Panc1 (cell line): ENCODE measurements at regions not wholly inside any gene's neighbourhood (a gene's known extent, or its start where the extent isn't known, plus 50 kb on each side); places are given as distances from the start of the nearest gene placed in this dataset.
"Not testable (repeated sequence)": the region's sequence is repeated elsewhere in the genome, so short reads cannot be mapped to it uniquely, and the experiment has no call there.

ENCODE experiments used
- ATAC-seq: fragments of 200-7000 bp; cut with Tn5 transposase; 2 replicates; pipeline ENCODE4 v1.9.1; 2020; ENCODE audit warnings: mild to moderate bottlenecking, moderate library complexity
- BruUV-seq: library from RNA; stranded (reverse); fragments of 400-500 nt; replicated peaks from 2 replicates; lab custom pipeline; 2021; lab: Mats Ljungman, UMichigan
- CTCF ChIA-PET: fragments of 300-600 bp; sonication (Branson Sonifier 250); formaldehyde crosslinking; loops from one replicate; lab custom pipeline; 2022; ENCODE audit warnings: antibody characterized with exemption; lab: Charles Lee
- POLR2A ChIA-PET: fragments of 300-600 bp; sonication (Branson Sonifier 250); formaldehyde crosslinking; loops from one replicate; lab custom pipeline; 2022; ENCODE audit warnings: antibody characterized with exemption; lab: Charles Lee
- DNase-seq: peaks from one replicate; pipeline ENCODE4 v3.0.0-alpha.2; 2010; ENCODE audit warnings: low read depth, low spot score
- H3K27ac ChIP-seq: 2 replicates; pipeline ENCODE4 v1.5.1; 2011; ENCODE audit warnings: mild to moderate bottlenecking, low read length, inconsistent platforms
- H3K27me3 ChIP-seq: fragments of 200-500 bp; sonication (Bioruptor generic); 2 replicates; pipeline ENCODE4 v1.6.0; 2014; ENCODE audit warnings: low read length, inconsistent platforms; ENCODE audit not compliant: control insufficient read depth, insufficient read depth
- H3K36me3 ChIP-seq: fragments of 200-500 bp; sonication (Bioruptor generic); 2 replicates; pipeline ENCODE4 v1.5.1; 2014; ENCODE audit warnings: inconsistent platforms, mild to moderate bottlenecking, low read length, moderate library complexity; ENCODE audit not compliant: control insufficient read depth, insufficient read depth
- H3K4me1 ChIP-seq: 2 replicates; pipeline ENCODE4 v1.5.1; 2011; ENCODE audit warnings: inconsistent platforms, mild to moderate bottlenecking, low read length, moderate library complexity; ENCODE audit not compliant: control insufficient read depth, insufficient read depth
- H3K4me3 ChIP-seq, 2 experiments: 2 replicates each; pipeline ENCODE4 v1.5.1; 2011 to 2012; ENCODE audit warnings: low read depth in 2 of 2, low read length in 2 of 2, mild to moderate bottlenecking in 2 of 2, inconsistent platforms in 1 of 2, moderate library complexity in 1 of 2
- H3K9me3 ChIP-seq: fragments of 200-500 bp; sonication (Bioruptor generic); 2 replicates; pipeline ENCODE4 v1.5.1; 2014; ENCODE audit warnings: low read depth, mild to moderate bottlenecking, inconsistent platforms, low read length, moderate library complexity; ENCODE audit not compliant: control insufficient read depth, insufficient read depth
- CTCF ChIP-seq: fragments of 450-650 bp; IDR thresholded peaks from 2 replicates; pipeline ENCODE4 v1.5.1; 2017; ENCODE audit warnings: mild to moderate bottlenecking
- POLR2AphosphoS5 ChIP-seq: IDR thresholded peaks from 2 replicates; pipeline ENCODE4 v1.6.1; 2012; ENCODE audit warnings: mild to moderate bottlenecking, low read depth, low read length, moderate library complexity
- REST ChIP-seq, 2 experiments: IDR thresholded peaks; 2 replicates each; pipeline ENCODE4 v1.6.1; 2011 to 2012; ENCODE audit warnings: low read depth in 2 of 2, control low read depth in 1 of 2, low read length in 1 of 2, mild to moderate bottlenecking in 1 of 2, moderate library complexity in 1 of 2; ENCODE audit not compliant: insufficient read depth in 1 of 2
- SIN3A ChIP-seq: IDR thresholded peaks from 2 replicates; pipeline ENCODE4 v1.6.1; 2012; ENCODE audit warnings: low read depth, mild to moderate bottlenecking, low read length, moderate library complexity, borderline replicate concordance; ENCODE audit not compliant: insufficient read depth
- TCF7L2 ChIP-seq: IDR thresholded peaks from 2 replicates; pipeline ENCODE4 v1.6.1; 2011; ENCODE audit warnings: mild to moderate bottlenecking, low read depth, low read length, inconsistent platforms
- in situ Hi-C: cut with HindIII; loops from 2 replicates; pipeline ENCODE4 v1.10.0; 2016; ENCODE audit warnings: low sequenced_read_pairs, low pct_unique_long_range_greater_than_20kb
- intact Hi-C: fragments of 100-400 bp; cut with micrococcal nuclease; formaldehyde crosslinking; loops from one replicate; pipeline ENCODE4 v1.10.0; 2022; ENCODE audit not compliant: unreplicated experiment

- ATAC-seq (no peak), DNase-seq (no peak)
- no peaks in the 10 kb centered on the region for H3K36me3 ChIP-seq
- in situ Hi-C loops (no loop called here), intact Hi-C loops (no loop called here)
- no peaks in the 10 kb centered on the region for H3K4me1 ChIP-seq
- TF ChIP-seq REST (IDR thresholded peaks at IDR 0.05; ENCODE audit: insufficient read depth in 1 of 2, low read depth in 2 of 2, low read length in 1 of 2) (no peak), SIN3A (no peak), POLR2AphosphoS5 (no peak), CTCF (no peak), TCF7L2 (no peak)
- BruUV-seq: no TSS peak
- no peaks in the 10 kb centered on the region; the same call in 1 of the 2 replicates for H3K9me3 ChIP-seq
- no peak overlapping the region for H3K27ac ChIP-seq
- ChIA-PET CTCF (no interaction called here), POLR2A (no interaction called here)
- no peak overlapping the region for H3K4me3 ChIP-seq
- no peaks in the 10 kb centered on the region for H3K27me3 ChIP-seq
These were observed 130.2 kb upstream of the SULF2 start for GRCh38 chr20:47915495-47915894.

GRCh38 chr20:47914792-47915191 is 129.5 kb upstream of the SULF2 start:
- intact Hi-C loops (no loop called here), in situ Hi-C loops (no loop called here)
- no peaks in the 10 kb centered on the region for H3K4me1 ChIP-seq
- ChIA-PET POLR2A (no interaction called here), CTCF (interaction anchor here (0.7 kb wide), 1 partner anchor 145 kb away, joined by 3 read pairs; no protein-coding TSS in a partner anchor)
- no peak for TF ChIP-seq TCF7L2
- TF ChIP-seq SIN3A: no peak
- TF ChIP-seq POLR2AphosphoS5: no peak
- no peak for TF ChIP-seq REST (IDR thresholded peaks at IDR 0.05; ENCODE audit: insufficient read depth in 1 of 2, low read depth in 2 of 2, low read length in 1 of 2)
- no peak for TF ChIP-seq CTCF
- no peaks in the 10 kb centered on the region; the same call in 1 of the 2 replicates for H3K9me3 ChIP-seq
- DNase-seq: no peak
- no TSS peak for BruUV-seq
- H3K36me3 ChIP-seq: no peaks in the 10 kb centered on the region
- no peak for ATAC-seq
- H3K27ac ChIP-seq: no peak overlapping the region
- H3K27me3 ChIP-seq: no peaks in the 10 kb centered on the region
- H3K4me3 ChIP-seq: no peak overlapping the region

- intact Hi-C loops, POLR2A ChIA-PET, H3K4me1 ChIP-seq, H3K9me3 ChIP-seq, DNase-seq, H3K27ac ChIP-seq, in situ Hi-C loops, H3K36me3 ChIP-seq, ATAC-seq, CTCF ChIA-PET, H3K4me3 ChIP-seq, H3K27me3 ChIP-seq, BruUV-seq: not testable (repeated sequence)
These were observed 127.7 kb upstream of the SULF2 start for GRCh38 chr20:47912786-47913501.
